Breast epithelium (tissue), 3 donors: ENCODE measurements at regions not wholly inside any gene's neighbourhood (a gene's known extent, or its start where the extent isn't known, plus 50 kb on each side); places are given as distances from the start of the nearest gene placed in this dataset.

Source experiments
- CTCF ChIP-seq, 3 donors: fragments of 450-650 bp; IDR thresholded peaks; one replicate each; pipeline ENCODE4 v1.5.1; 2016 to 2017; ENCODE audit warnings: antibody characterized with exemption in 3 of 3, mild to moderate bottlenecking in 3 of 3, moderate library complexity in 3 of 3
- POLR2A ChIP-seq: fragments of 450-650 bp; IDR thresholded peaks from one replicate; pipeline ENCODE4 v1.6.1; 2016; ENCODE audit warnings: antibody characterized with exemption, mild to moderate bottlenecking, moderate library complexity
- POLR2AphosphoS5 ChIP-seq, 3 donors: sonication (generic); formaldehyde crosslinking; IDR thresholded peaks; one replicate each; pipeline ENCODE4 v1.6.1; 2017; ENCODE audit warnings: antibody characterized with exemption in 3 of 3

GRCh38 chr11:38176686-38177322 is 1578.8 kb upstream of the RAG2 start:
- TF ChIP-seq CTCF (IDR thresholded peaks at IDR 0.05), result no peak
- TF ChIP-seq POLR2A, result no peak
- no peak for TF ChIP-seq POLR2AphosphoS5 (IDR thresholded peaks at IDR 0.05)
